Stimulated activated CD8-positive, alpha-beta memory T cell treated with anti-CD3 and anti-CD28 coated beads, Interleukin-2, amount 100 ng/mL, for 1 hour (primary cell): ENCODE measurements at regions not wholly inside any gene's neighbourhood (a gene's known extent, or its start where the extent isn't known, plus 50 kb on each side); places are given as distances from the start of the nearest gene placed in this dataset.
"Not testable (repeated sequence)": the region's sequence is repeated elsewhere in the genome, so short reads cannot be mapped to it uniquely, and the experiment has no call there.

Source experiments
- DNase-seq, 2 donors: peaks; one replicate each; pipeline ENCODE4 v3.0.0-alpha.2; 2020; ENCODE audit warnings: low read depth in 2 of 2

GRCh38 chr6:130674604-130675003 is 152.6 kb upstream of the SMLR1 start:
- DNase-seq = no peak

- no peak for DNase-seq
Observed at GRCh38 chr6:130675072-130675471, 152.1 kb upstream of the SMLR1 start.

DNA sequence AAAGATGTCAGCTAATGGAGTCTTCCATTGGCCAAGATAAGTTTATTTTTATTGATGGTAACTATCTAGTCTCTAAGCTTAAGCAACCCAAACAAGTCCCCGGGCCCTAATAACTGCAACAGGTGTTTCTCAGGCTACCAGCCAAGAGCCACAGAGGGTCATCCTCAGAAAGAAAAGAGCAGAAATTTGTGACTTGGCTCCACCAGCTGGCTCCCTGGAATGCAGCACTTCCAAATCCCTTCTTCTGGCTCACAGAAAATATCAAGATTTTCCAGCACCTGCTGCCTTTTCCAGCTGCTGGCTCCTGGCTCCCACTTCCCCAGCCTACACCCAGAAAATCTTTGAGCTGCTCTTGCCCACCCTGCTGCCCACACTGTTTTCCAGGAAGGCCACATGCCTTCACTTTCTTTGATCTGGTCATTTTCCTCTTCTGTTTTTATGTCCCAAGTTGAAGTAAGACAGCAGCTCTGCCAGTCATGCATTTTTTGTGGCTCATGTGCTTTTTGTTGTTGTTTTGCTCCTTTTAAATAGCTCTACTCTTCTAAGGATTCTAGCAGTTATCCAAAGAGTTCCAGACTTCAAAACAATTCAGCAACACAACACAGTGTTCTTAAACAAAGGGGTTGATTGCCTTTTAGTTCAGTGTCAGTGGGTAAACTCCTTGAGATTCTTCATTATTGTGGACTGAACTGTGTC is 151.0 kb upstream of the SMLR1 start:
- no peak for DNase-seq

DNA sequence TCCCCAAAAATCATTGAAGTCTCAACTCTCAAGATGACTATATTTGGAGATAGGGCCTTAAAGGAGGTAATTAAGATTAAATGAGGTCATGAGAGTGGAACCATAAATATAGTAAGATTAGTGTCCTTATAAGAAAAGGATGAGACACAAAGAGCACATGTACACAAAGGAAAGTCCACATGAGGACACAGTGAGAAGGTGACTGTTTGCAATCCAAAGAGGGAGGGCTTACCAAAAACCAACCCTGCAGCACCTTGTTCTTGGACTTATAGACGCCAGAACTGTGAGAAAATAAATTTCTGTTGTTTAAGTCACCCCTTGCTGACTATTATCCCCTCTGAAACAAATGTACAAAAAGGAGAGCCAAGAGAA is 150.4 kb upstream of the SMLR1 start:
- DNase-seq = no peak

GRCh38 chr6:130677312-130677711 is 149.9 kb upstream of the SMLR1 start:
- DNase-seq = no peak

DNA sequence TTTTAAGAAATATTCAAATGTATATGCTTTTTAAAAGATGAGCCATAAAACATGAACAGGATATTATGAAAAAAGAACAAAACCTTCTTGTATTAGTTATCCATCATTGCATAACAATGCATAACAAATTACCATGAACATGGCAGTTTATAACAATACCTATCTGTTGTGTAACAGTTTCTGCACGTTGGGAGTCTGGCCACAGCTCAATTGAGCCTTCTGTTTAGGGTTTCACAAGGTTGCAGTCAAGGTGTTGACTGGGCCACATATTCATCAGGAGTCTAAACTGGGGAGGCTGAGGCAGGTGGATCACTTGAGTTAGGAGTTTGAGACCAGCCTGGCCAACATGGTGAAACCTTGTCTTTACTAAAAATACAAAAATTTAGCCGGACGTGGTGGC is 149.4 kb upstream of the SMLR1 start:
- DNase-seq = no peak

DNA sequence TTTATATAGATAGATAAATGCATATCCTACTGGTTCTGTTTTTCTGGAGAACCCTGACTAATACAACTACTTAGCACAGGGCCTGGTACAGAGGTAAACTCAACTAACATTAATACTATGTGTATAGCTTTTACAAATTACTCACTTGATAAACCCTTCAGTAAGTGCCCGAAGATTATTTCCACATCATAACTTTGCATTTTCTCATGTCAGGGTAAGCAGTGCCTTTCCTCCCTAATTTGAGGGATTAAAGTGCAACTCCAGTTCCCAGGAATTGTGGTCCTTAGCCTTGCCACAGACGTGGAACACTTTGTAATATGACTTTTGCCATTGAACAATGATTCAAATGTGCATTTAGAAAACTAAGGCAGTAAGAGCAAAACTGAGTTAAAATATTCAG is 147.5 kb upstream of the SMLR1 start:
- no peak for DNase-seq

- no peak for DNase-seq
Observed at GRCh38 chr6:130680116-130680515, 147.1 kb upstream of the SMLR1 start.

DNA sequence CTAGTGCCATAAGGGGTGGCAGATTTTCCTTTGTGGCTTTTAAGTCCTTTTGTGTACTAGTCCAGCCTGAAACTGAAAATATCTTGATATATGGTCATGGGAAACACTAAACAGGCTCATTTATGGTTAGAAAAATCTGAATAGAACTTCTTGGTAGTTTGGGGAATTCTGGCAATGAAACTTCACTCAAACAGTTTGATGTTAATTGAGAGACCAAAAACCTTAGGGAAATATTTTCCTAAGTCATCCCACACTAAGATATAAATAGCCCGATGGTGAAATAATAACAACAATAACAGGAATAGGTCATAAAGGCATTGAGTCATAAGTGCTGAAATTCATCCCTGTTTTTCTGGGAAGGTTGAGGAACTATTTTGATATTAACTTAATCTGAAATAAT is 146.2 kb upstream of the SMLR1 start:
- DNase-seq = no peak

GRCh38 chr6:130682066-130682465 is 145.1 kb upstream of the SMLR1 start:
- DNase-seq = no peak

GRCh38 chr6:130683761-130684517 is 143.3 kb upstream of the SMLR1 start:
- no peak for DNase-seq

DNA sequence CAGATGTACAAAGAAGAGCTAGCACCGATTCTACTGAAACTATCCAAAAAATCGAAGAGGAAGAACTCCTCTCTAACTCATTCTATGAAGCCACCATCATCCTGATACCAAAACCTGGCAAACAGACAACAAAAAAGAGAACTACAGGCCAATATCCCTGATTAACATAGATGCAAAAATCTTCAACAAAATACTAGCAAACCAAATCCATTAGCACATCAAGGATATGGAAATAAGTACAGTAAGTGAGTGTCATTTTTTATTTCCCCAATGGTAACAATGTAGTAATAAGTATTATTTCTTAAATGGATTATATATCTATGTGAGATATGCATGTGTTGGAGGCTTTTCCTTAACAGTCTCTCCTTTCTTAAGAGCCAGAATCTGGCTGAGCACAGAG is 134.5 kb upstream of the SMLR1 start:
- no peak for DNase-seq

DNA sequence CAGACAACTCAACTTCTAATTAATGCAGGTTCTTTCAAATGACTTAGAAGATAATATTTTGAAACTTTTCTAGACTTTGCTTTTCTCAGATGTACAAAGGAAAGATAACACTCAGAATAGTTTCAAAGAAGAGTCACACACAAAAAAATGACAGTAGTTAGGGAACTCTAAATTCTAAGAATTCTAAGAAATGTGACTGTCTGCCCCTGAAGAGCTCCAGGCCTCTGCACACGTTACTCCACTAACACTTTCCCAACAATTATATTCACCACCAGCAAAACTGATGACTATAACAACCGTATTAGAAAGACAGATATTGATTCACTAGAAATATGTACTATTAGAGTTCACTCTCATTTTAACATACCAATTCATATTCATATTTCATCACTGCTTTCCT is 133.3 kb upstream of the SMLR1 start:
- no peak for DNase-seq

DNA sequence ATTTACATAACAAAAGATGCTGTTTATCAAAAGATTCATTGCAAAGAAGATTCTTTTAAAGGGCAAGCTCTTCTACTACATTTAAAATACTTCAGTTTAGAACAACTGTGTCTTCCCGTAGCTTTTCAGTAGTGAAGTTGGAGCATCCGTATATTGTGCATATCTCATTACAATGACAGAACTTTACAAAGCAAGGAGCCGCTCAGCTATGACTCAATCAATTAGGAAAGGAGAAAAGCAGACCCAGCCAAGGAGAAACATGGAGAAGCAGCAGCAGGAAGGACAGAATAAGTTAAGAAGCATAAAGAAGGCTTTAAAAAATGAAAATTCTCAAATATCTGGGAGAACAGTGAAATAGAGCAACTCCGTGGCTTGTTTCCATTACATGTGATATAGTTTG is 132.6 kb upstream of the SMLR1 start:
- no peak for DNase-seq

DNA sequence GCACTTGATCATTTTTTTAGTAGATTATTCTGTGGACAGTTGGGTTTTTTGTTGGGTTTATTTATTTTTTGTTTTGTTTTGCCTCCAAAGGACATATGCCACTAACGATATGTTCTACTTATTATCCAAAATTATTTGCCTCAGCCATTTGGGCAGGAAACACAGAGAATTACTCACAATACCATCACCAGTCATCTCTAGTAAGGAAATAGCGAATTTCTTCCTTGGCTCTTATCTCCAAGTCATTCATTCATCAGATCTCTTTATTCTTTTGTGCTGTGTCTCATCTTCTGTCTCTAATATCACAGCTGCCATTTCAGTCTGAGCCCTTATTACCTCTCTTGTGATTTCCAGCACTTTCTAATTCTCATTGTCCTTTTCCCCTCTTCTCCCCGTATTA is 130.4 kb upstream of the SMLR1 start:
- no peak for DNase-seq

- DNase-seq = no peak
Observed at GRCh38 chr6:130697271-130697994, 129.8 kb upstream of the SMLR1 start.

- DNase-seq = peak in 1 of 2 donors; percentile 21
Observed at GRCh38 chr6:130697995-130698535, 129.1 kb upstream of the SMLR1 start.

DNA sequence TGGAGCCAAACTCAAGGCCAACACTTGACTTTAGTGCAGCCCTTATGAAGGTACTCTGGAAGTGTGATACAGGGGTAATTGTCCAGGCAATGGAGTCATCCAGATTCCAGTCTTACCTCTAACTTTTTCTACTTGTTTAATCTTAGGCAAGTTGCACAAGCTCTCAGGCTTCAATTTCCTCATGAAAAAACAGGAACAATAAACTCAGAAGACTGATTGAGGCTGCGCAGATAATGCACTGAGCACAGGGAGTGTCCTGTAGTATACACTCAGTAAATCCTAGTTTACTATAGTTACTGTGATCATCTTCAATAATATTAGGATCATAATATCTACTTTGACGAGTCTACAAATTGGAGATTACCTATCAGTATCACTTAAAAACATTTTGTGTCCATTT is 127.5 kb upstream of the SMLR1 start:
- no peak for DNase-seq

DNA sequence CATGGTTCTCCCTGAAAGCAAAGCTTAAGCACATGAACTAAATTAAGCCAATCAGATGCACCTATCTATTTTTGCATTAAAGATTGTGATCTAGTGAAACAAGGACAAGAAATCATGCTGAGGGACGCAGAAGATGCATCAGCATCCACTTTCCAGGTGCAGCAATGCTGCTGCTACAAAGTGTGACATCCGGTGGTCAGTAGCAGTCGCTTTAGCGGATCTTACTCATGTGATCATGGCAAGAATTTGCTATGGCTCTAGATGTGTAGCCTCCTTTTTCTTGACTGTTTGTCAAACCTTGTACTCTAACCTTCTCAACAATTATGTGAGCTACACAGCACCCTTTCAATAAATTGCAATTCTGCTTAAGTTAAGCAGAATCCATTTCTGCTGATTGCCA is 126.8 kb upstream of the SMLR1 start:
- DNase-seq = no peak

DNA sequence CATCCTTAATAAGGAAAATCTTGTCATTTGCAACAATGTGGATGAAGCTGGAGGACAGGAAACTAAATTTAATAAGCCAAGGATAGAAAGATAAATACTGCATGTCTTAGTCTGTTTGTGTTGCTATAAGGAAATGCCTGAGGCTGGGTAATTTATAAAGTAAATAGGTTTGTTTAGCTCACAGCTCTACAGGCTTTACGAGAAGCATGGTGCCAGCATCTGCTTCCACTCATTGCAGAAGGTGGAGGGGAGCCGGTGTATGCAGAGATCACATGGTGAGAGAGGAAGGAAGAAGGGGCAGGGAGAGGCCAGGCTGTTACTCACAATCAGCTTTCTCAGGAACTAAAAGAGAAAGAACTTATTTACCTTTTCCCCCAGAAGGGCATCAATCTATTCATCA is 118.9 kb upstream of the SMLR1 start:
- DNase-seq = no peak

- DNase-seq = not testable (repeated sequence)
Observed at GRCh38 chr6:130711641-130712040, 115.6 kb upstream of the SMLR1 start.

DNA sequence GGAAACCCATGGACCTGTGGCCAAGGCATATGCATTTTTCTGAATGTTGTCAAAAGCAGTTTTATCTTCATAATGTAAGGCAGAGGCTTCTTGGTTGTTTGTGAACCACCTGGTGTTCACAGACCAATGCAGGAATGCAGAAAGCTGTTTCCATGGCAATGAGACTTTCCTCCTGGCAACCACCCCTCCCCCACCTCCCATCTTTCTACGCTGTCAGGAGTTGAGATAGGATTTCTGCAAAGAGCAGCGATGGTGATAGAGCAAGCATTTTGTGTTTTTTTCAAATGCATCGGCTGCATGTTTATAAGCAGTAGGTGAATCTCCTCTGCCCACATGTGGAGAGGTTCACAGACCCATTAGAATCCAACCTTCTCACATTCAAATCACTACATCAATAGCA is 114.1 kb upstream of the SMLR1 start:
- no peak for DNase-seq

- DNase-seq = no peak
Observed at GRCh38 chr6:130715058-130715457, 112.1 kb upstream of the SMLR1 start.
